ENCODE measurements at regions not wholly inside any gene's neighbourhood (a gene's known extent, or its start where the extent isn't known, plus 50 kb on each side); places are given as distances from the start of the nearest gene placed in this dataset.
A peak's percentile ranks its signal among the peaks of the same experiment; 100 is the strongest.

DNA sequence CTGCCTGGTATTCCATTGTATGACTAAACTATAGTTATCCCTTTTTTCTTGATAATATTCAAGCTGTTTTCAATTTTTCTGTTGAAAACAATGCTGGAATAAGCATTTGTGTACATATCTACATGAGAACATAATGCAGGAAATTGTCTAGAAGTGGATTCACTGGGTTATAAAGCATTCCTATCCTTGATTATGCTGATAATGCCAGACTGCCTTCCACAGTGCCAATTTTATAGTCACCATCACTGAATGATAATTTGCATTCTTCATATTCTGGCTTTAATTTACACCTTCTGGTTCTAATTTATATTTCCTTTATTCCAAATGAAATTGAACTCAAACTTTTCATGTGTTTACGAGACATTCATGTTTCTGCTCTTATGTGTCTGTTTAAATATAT lies 651.0 kb upstream of the PLXNA2 start:
- DNase-seq (ENCODE audit: low read depth, low spot score), result no peak

- DNase-seq (ENCODE audit: low read depth, low spot score), result no peak
These were observed 651.6 kb upstream of the PLXNA2 start for GRCh38 chr1:208895820-208896219.

GRCh38 chr1:208896768-208897167 lies 652.6 kb upstream of the PLXNA2 start:
- DNase-seq (ENCODE audit: low read depth, low spot score), result no peak

DNA sequence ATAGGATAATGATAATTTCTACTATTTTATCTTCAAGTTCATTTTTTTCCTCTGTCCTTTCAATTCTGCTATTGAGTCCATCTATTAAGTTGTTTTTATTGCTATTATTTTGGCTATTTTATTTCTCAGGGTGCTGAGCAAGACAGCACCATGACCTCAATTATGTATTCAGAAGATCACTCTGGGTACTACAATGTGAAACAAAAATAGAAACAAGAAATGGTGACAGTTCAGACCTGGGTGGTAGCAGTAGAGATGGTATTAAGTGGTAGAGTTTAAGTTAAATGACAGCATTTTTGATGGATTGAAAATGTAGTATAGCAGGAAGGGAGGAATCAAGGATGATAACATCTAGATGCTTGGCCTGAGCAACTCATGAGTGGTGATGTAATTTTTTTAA lies 655.3 kb upstream of the PLXNA2 start:
- DNase-seq (ENCODE audit: low read depth, low spot score), result no peak

- no peak for DNase-seq (ENCODE audit: low read depth, low spot score)
These were observed 659.2 kb upstream of the PLXNA2 start for GRCh38 chr1:208903251-208903905.

DNA sequence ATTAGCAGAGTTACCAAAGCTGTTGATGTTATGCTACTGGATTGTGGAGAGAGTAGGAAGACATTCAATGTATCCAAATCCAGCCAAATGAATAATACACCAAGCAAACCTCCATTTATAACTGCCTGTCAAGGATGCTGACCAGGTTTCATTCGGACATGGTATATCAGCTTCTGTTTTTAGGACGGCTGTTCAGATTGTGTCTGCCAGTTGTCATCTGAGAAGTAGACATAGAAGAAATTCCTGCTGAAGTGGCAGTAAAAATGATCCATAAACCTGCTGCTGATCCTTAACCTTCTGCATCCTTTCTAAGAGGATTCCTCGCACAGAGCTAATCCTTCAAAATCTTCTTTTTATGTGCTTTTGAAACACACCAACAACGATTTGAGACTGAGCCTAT lies 663.6 kb upstream of the PLXNA2 start:
- DNase-seq (ENCODE audit: low read depth, low spot score), result no peak

GRCh38 chr1:208909011-208909984 lies 665.1 kb upstream of the PLXNA2 start:
- DNase-seq (ENCODE audit: low read depth, low spot score), result no peak

GRCh38 chr1:208910161-208910560 lies 666.0 kb upstream of the PLXNA2 start:
- DNase-seq (ENCODE audit: low read depth, low spot score), result no peak

DNA sequence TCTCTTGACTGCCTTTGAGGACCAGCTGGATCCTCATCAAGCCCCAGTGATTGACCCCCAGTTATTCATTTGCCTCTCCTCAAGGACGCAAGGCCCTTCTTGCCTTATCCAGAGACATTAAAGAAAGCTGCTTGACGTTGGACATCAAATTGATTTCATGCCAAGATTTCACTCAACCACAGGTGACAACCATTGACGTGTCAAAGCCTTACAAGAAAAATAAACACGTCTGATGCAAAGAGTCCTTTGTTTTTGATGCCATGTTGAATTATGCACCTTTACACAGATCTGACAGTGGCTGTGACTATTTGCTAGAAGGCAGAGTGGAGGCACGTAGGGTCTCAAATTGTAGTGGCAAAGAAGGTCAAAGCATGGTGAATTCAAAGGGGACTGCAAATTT lies 666.2 kb upstream of the CAMK1G start:
- DNase-seq (ENCODE audit: low read depth, low spot score), result no peak

DNA sequence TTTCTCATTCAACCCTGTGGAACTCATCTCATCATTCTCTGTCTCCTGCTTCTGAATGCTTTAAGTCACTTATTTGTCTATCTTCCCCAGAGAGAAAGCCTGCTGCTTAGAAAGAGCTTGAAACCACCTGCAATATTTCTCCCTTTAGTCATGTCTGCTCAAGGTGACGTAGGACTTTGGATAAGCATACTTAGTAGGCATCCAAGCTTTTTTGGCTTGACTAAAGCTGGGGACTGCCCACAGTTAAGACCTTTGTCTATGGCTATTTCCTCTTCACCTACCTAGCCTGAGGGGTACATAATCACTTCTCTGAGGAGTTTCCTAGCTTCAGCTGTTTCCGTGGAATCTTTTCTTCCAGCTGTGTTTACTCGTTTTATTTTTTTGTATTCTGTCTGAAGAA lies 665.8 kb upstream of the CAMK1G start:
- DNase-seq (ENCODE audit: low read depth, low spot score), result no peak

DNA sequence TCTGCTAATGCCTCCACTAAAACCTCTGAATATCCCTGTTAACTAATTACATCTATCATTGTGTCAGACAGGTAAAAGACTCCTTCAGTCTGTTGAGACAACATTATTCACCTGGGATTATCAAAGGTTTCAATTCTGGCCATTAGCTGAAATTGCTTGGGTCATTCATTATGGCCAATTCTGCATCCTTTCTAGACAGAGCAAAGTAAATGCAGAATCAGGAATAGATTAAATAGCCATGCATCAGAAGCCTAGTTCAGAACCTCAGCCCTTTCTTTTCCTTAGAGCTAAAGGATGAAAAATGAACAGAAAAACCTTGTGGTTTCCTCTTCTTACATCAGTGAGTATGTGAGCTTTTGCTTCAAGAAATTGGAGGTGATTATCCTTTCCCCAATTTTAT lies 665.4 kb upstream of the CAMK1G start:
- DNase-seq (ENCODE audit: low read depth, low spot score), result no peak

GRCh38 chr1:208919371-208919770 lies 664.1 kb upstream of the CAMK1G start:
- DNase-seq (ENCODE audit: low read depth, low spot score), result peak; percentile 49

- no peak for DNase-seq (ENCODE audit: low read depth, low spot score)
These were observed 662.3 kb upstream of the CAMK1G start for GRCh38 chr1:208921259-208921658.

GRCh38 chr1:208923456-208923855 lies 660.1 kb upstream of the CAMK1G start:
- no peak for DNase-seq (ENCODE audit: low read depth, low spot score)

- no peak for DNase-seq (ENCODE audit: low read depth, low spot score)
These were observed 659.4 kb upstream of the CAMK1G start for GRCh38 chr1:208923946-208924720.

GRCh38 chr1:208924928-208925327 lies 658.6 kb upstream of the CAMK1G start:
- no peak for DNase-seq (ENCODE audit: low read depth, low spot score)

- no peak for DNase-seq (ENCODE audit: low read depth, low spot score)
These were observed 655.0 kb upstream of the CAMK1G start for GRCh38 chr1:208928349-208929010.

DNA sequence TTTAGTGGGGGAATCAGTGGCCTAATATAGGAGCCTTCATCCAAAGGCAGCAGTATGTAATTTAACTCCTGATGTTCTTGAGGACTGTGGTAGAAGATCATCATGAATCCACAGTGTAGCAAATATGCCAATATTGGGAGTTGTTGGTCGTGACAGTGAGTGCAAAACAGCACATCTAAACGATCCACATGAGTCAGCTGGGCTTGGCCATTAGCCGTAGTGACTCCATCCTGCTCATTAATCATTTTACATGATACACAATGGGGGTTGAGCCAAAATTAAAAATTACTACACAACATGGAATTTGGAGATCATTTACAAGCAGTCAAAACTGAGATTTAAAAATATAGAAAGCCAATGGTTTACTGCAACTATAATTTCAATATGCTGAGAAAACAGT lies 653.9 kb upstream of the CAMK1G start:
- no peak for DNase-seq (ENCODE audit: low read depth, low spot score)

- DNase-seq (ENCODE audit: low read depth, low spot score), result no peak
These were observed 651.6 kb upstream of the CAMK1G start for GRCh38 chr1:208931936-208932335.

DNA sequence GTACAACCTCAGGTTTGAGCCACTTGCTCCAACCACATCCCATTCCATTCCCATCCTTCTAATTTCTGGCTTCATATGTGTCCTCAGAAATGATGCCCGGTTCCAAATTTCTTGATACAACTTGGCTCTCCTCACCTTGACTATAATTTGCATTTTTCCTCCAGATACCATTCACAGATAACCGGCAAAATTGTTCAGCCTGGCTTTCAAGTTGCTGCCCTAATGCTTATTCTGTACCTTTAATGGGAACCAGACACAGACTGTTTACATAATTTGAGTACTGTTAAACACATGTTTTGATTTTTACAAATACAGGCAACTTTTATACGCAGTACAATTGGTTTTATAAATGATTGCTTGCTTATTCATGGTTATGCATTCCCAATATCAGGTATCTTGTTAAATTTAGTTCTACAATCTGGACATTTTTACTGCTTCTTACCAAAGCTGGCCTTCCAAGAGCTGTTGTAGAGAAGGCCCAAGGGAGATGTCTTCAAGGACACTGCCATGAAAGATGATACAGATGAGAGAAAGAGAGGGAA lies 649.5 kb upstream of the CAMK1G start:
- DNase-seq (ENCODE audit: low read depth, low spot score), result no peak

GRCh38 chr1:208934933-208935332 lies 648.6 kb upstream of the CAMK1G start:
- DNase-seq (ENCODE audit: low read depth, low spot score), result no peak

Data from pulmonary artery endothelial cell (primary cell).